HCT116 (cell line): ENCODE measurements at regions not wholly inside any gene's neighbourhood (a gene's known extent, or its start where the extent isn't known, plus 50 kb on each side); places are given as distances from the start of the nearest gene placed in this dataset.

Experiments used
- CTCF ChIP-seq, 3 experiments: fragments of 200-600 bp in 1 of 3; sonication (generic) in 1 of 3; IDR thresholded peaks in 2 of 3; conservative IDR thresholded peaks in 1 of 3; 2 replicates each; pipeline ENCODE4 v1.5.1; 2012 to 2017; ENCODE audit warnings: low read depth in 2 of 3, low read length in 2 of 3, antibody characterized with exemption in 1 of 3, borderline replicate concordance in 1 of 3, control low read depth in 1 of 3, mild to moderate bottlenecking in 1 of 3, mixed read lengths in 1 of 3, mixed run types in 1 of 3, moderate library complexity in 1 of 3; ENCODE audit not compliant: insufficient read depth in 1 of 3
- EGR1 ChIP-seq: IDR thresholded peaks from 2 replicates; pipeline ENCODE4 v1.6.1; 2012; ENCODE audit warnings: low read depth
- EZH2 ChIP-seq: fragments of 200-600 bp; sonication (generic); IDR thresholded peaks from 2 replicates; pipeline ENCODE4 v1.6.1; 2017; ENCODE audit warnings: antibody characterized with exemption, mixed run types
- EZH2phosphoT487 ChIP-seq: fragments of 200-600 bp; IDR thresholded peaks from 2 replicates; pipeline ENCODE4 v1.6.1; 2018; ENCODE audit warnings: antibody characterized with exemption, borderline replicate concordance
- JUND ChIP-seq: IDR thresholded peaks from 2 replicates; pipeline ENCODE4 v1.6.1; 2012
- POLR2A ChIP-seq: IDR thresholded peaks from 2 replicates; pipeline ENCODE4 v1.7.0; 2011; ENCODE audit warnings: borderline replicate concordance; ENCODE audit not compliant: insufficient read depth, insufficient read length; ENCODE audit errors: extremely low read depth
- POLR2AphosphoS5 ChIP-seq: IDR thresholded peaks from 2 replicates; pipeline ENCODE4 v1.6.1; 2011; ENCODE audit warnings: mild to moderate bottlenecking, low read depth, low read length, moderate library complexity
- RAD21 ChIP-seq: IDR thresholded peaks from 2 replicates; pipeline ENCODE4 v1.6.1; 2012; ENCODE audit warnings: low read depth, mild to moderate bottlenecking
- SIN3A ChIP-seq: IDR thresholded peaks from 2 replicates; pipeline ENCODE4 v1.6.1; 2012; ENCODE audit warnings: low read depth
- YY1 ChIP-seq: IDR thresholded peaks from 2 replicates; pipeline ENCODE4 v1.6.1; 2011; ENCODE audit warnings: low read length, low read depth, moderate library complexity, mild to moderate bottlenecking; ENCODE audit not compliant: insufficient replicate concordance; ENCODE audit errors: extremely low read depth
- TF ChIP-seq, protein P1 (sequence below): IDR thresholded peaks from 2 replicates; pipeline ENCODE4 v1.6.1; 2012
- TF ChIP-seq, protein P2 (sequence below): IDR thresholded peaks from 2 replicates; pipeline ENCODE4 v1.6.1; 2012; ENCODE audit warnings: low read depth

DNA sequence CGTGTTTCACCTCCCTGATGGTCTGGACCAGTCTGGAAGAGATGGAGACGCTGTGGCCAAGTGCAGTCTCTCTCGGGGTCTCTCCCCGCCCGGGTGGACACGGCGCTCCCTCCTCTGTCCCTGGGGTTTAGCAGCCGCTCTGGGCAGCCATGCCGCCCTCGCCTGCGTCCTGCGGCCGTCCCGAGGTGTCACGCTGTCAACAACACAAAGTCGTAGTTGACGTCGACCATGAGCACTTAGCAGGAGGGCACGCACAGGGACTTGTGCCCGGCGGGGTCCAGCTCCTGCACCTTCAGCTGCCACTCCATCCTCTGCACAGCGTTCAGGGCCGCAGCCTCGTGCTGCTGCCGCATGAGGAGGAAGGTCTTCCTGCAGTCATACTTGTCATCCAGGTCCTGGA lies 368.9 kb downstream of the CDH9 start:
- TF ChIP-seq CTCF (IDR thresholded peaks at IDR 0.05 in 2 of 3, conservative IDR thresholded peaks at IDR 0.05 in 1 of 3; ENCODE audit: borderline replicate concordance in 1 of 3, insufficient read depth in 1 of 3, low read depth in 2 of 3, low read length in 2 of 3) (no peak), POLR2A (no peak), EZH2phosphoT487 (no peak), EZH2 (no peak), POLR2AphosphoS5 (no peak), YY1 (no peak), EGR1 (no peak), JUND (no peak), SIN3A (no peak), RAD21 (no peak)
- TF ChIP-seq, protein P1, sequence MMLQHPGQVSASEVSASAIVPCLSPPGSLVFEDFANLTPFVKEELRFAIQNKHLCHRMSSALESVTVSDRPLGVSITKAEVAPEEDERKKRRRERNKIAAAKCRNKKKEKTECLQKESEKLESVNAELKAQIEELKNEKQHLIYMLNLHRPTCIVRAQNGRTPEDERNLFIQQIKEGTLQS: no peak
- TF ChIP-seq, protein P2, sequence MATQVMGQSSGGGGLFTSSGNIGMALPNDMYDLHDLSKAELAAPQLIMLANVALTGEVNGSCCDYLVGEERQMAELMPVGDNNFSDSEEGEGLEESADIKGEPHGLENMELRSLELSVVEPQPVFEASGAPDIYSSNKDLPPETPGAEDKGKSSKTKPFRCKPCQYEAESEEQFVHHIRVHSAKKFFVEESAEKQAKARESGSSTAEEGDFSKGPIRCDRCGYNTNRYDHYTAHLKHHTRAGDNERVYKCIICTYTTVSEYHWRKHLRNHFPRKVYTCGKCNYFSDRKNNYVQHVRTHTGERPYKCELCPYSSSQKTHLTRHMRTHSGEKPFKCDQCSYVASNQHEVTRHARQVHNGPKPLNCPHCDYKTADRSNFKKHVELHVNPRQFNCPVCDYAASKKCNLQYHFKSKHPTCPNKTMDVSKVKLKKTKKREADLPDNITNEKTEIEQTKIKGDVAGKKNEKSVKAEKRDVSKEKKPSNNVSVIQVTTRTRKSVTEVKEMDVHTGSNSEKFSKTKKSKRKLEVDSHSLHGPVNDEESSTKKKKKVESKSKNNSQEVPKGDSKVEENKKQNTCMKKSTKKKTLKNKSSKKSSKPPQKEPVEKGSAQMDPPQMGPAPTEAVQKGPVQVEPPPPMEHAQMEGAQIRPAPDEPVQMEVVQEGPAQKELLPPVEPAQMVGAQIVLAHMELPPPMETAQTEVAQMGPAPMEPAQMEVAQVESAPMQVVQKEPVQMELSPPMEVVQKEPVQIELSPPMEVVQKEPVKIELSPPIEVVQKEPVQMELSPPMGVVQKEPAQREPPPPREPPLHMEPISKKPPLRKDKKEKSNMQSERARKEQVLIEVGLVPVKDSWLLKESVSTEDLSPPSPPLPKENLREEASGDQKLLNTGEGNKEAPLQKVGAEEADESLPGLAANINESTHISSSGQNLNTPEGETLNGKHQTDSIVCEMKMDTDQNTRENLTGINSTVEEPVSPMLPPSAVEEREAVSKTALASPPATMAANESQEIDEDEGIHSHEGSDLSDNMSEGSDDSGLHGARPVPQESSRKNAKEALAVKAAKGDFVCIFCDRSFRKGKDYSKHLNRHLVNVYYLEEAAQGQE: no peak
